HL-60 (cell line): ENCODE measurements at regions not wholly inside any gene's neighbourhood (a gene's known extent, or its start where the extent isn't known, plus 50 kb on each side); places are given as distances from the start of the nearest gene placed in this dataset.

Experiments used
- DNase-seq, 2 experiments: peaks; one replicate each; pipeline ENCODE4 v3.0.0-alpha.2; 2010 to 2020; ENCODE audit warnings: low read depth in 1 of 2, low spot score in 1 of 2
- H3K27ac ChIP-seq: fragments of 250-450 bp; sonication (Bioruptor Pico); replicated peaks from 2 replicates; pipeline ENCODE4 v1.5.1; 2020; ENCODE audit warnings: mild to moderate bottlenecking, moderate library complexity
- H3K27me3 ChIP-seq: fragments of 250-450 bp; sonication (Bioruptor Pico); 2 replicates; pipeline ENCODE4 v1.5.1; 2021; ENCODE audit warnings: mild to moderate bottlenecking, moderate library complexity; ENCODE audit not compliant: insufficient read depth, poor library complexity, severe bottlenecking
- H3K4me3 ChIP-seq: replicated peaks from 2 replicates; pipeline ENCODE4 v1.5.1; 2011; ENCODE audit warnings: mild to moderate bottlenecking, control low read depth, low read length; ENCODE audit not compliant: insufficient read depth
- CTCF ChIP-seq: IDR thresholded peaks from one replicate; pipeline ENCODE4 v1.5.1; 2011; ENCODE audit warnings: low read length, control low read depth, inconsistent platforms; ENCODE audit not compliant: insufficient read depth
- GABPA ChIP-seq: IDR thresholded peaks from 2 replicates; pipeline ENCODE4 v1.6.1; 2012; ENCODE audit warnings: low read depth
- POLR2AphosphoS5 ChIP-seq: IDR thresholded peaks from 2 replicates; pipeline ENCODE4 v1.6.1; 2012; ENCODE audit warnings: low read depth
- REST ChIP-seq: IDR thresholded peaks from 2 replicates; pipeline ENCODE4 v1.6.1; 2012; ENCODE audit warnings: low read depth; ENCODE audit not compliant: insufficient replicate concordance
- SPI1 ChIP-seq: IDR thresholded peaks from 2 replicates; pipeline ENCODE4 v1.6.1; 2012; ENCODE audit warnings: low read depth, mild to moderate bottlenecking, borderline replicate concordance

- DNase-seq: no peak
- Histone ChIP-seq H3K4me3 (no peak overlapping the region), H3K27ac (no peak overlapping the region), H3K27me3 (no peaks in the 10 kb centered on the region)
- TF ChIP-seq GABPA (no peak), REST (no peak), SPI1 (no peak), CTCF (no peak), POLR2AphosphoS5 (no peak)
These were observed 360.4 kb upstream of the ZNF608 start for GRCh38 chr5:125106881-125107280.

- DNase-seq: no peak
These were observed 362.9 kb upstream of the ZNF608 start for GRCh38 chr5:125109293-125109692.

GRCh38 chr5:125109816-125110215 is 363.4 kb upstream of the ZNF608 start:
- H3K27ac ChIP-seq: no peak overlapping the region
- TF ChIP-seq CTCF: no peak
- no peak for TF ChIP-seq REST
- DNase-seq: no peak
- no peak overlapping the region for H3K4me3 ChIP-seq
- H3K27me3 ChIP-seq: no peaks in the 10 kb centered on the region

More at GRCh38 chr5:125109293-125109692, 362.9 kb upstream of the ZNF608 start:
- no peaks in the 10 kb centered on the region for H3K27me3 ChIP-seq
- TF ChIP-seq CTCF: no peak
- no peak overlapping the region for H3K27ac ChIP-seq
- no peak overlapping the region for H3K4me3 ChIP-seq

- no peaks in the 10 kb centered on the region for H3K27me3 ChIP-seq
- no peak for DNase-seq
- TF ChIP-seq GABPA (no peak), REST (no peak), CTCF (no peak), SPI1 (no peak), POLR2AphosphoS5 (no peak)
- H3K27ac ChIP-seq: no peak overlapping the region
- no peak overlapping the region for H3K4me3 ChIP-seq
These were observed 365.8 kb upstream of the ZNF608 start for GRCh38 chr5:125112196-125112595.
